ENCODE measurements at regions not wholly inside any gene's neighbourhood (a gene's known extent, or its start where the extent isn't known, plus 50 kb on each side); places are given as distances from the start of the nearest gene placed in this dataset.
"Not testable (repeated sequence)": the region's sequence is repeated elsewhere in the genome, so short reads cannot be mapped to it uniquely, and the experiment has no call there.

GRCh38 chrX:77293331-77293995 lies 153.7 kb upstream of the FGF16 start:
- no peak overlapping the region for H3K9ac ChIP-seq (ENCODE audit: low read depth, low read length)
- H3K9me3 ChIP-seq (ENCODE audit: insufficient read depth, low read depth, low read length): no peaks in the 10 kb centered on the region
- no peak overlapping the region for H3K27ac ChIP-seq (ENCODE audit: low read depth, low read length)
- no peaks in the 10 kb centered on the region for H3K27me3 ChIP-seq (ENCODE audit: insufficient read depth, low read length)
- no peaks in the 10 kb centered on the region for H3K36me3 ChIP-seq (ENCODE audit: insufficient read depth, low read length)
- H3K4me1 ChIP-seq (ENCODE audit: insufficient read depth, low read length): no peaks in the 10 kb centered on the region
- no peak overlapping the region for H3K4me3 ChIP-seq (ENCODE audit: low read length)
- 92% methylated on average over 4 of the region's 4 CpGs for WGBS

GRCh38 chrX:77298296-77298695 lies 148.9 kb upstream of the FGF16 start:
- Histone ChIP-seq H3K4me3 (ENCODE audit: low read length) (no peak overlapping the region), H3K9me3 (ENCODE audit: insufficient read depth, low read depth, low read length) (no peaks in the 10 kb centered on the region), H3K27me3 (ENCODE audit: insufficient read depth, low read length) (no peaks in the 10 kb centered on the region), H3K36me3 (ENCODE audit: insufficient read depth, low read length) (no peaks in the 10 kb centered on the region), H3K4me1 (ENCODE audit: insufficient read depth, low read length) (no peaks in the 10 kb centered on the region), H3K9ac (ENCODE audit: low read depth, low read length) (no peak overlapping the region), H3K27ac (ENCODE audit: low read depth, low read length) (no peak overlapping the region)
- 93% methylated on average over 4 of the region's 5 CpGs for WGBS

GRCh38 chrX:77298790-77299189 lies 148.4 kb upstream of the FGF16 start:
- Histone ChIP-seq H3K9ac (ENCODE audit: low read depth, low read length) (no peak overlapping the region), H3K27ac (ENCODE audit: low read depth, low read length) (no peak overlapping the region), H3K4me1 (ENCODE audit: insufficient read depth, low read length) (no peaks in the 10 kb centered on the region), H3K27me3 (ENCODE audit: insufficient read depth, low read length) (no peaks in the 10 kb centered on the region), H3K9me3 (ENCODE audit: insufficient read depth, low read depth, low read length) (no peaks in the 10 kb centered on the region), H3K36me3 (ENCODE audit: insufficient read depth, low read length) (no peaks in the 10 kb centered on the region), H3K4me3 (ENCODE audit: low read length) (no peak overlapping the region)
- 83% methylated on average over 6 of the region's 6 CpGs for WGBS

GRCh38 chrX:77299549-77299948 lies 147.6 kb upstream of the FGF16 start:
- Histone ChIP-seq H3K9ac (ENCODE audit: low read depth, low read length) (no peak overlapping the region), H3K9me3 (ENCODE audit: insufficient read depth, low read depth, low read length) (no peaks in the 10 kb centered on the region)
- WGBS: 92% methylated on average over 6 of the region's 6 CpGs

GRCh38 chrX:77342004-77342403 lies 105.2 kb upstream of the FGF16 start:
- Histone ChIP-seq H3K9me3 (ENCODE audit: insufficient read depth, low read depth, low read length) (no peaks in the 10 kb centered on the region), H3K4me1 (ENCODE audit: insufficient read depth, low read length) (no peaks in the 10 kb centered on the region), H3K27me3 (ENCODE audit: insufficient read depth, low read length) (no peaks in the 10 kb centered on the region), H3K9ac (ENCODE audit: low read depth, low read length) (no peak overlapping the region), H3K4me3 (ENCODE audit: low read length) (no peak overlapping the region), H3K36me3 (ENCODE audit: insufficient read depth, low read length) (no peaks in the 10 kb centered on the region), H3K27ac (ENCODE audit: low read depth, low read length) (no peak overlapping the region)
- WGBS: 40% methylated on average over 1 of the region's 1 CpG

More at GRCh38 chrX:77299549-77299948, 147.6 kb upstream of the FGF16 start:
- Histone ChIP-seq H3K4me1 (ENCODE audit: insufficient read depth, low read length) (no peaks in the 10 kb centered on the region), H3K36me3 (ENCODE audit: insufficient read depth, low read length) (no peaks in the 10 kb centered on the region), H3K4me3 (ENCODE audit: low read length) (no peak overlapping the region), H3K27me3 (ENCODE audit: insufficient read depth, low read length) (no peaks in the 10 kb centered on the region), H3K27ac (ENCODE audit: low read depth, low read length) (no peak overlapping the region)

GRCh38 chrX:77346859-77347258 lies 100.3 kb upstream of the FGF16 start:
- Histone ChIP-seq H3K36me3 (ENCODE audit: insufficient read depth, low read length) (no peaks in the 10 kb centered on the region), H3K27ac (ENCODE audit: low read depth, low read length) (no peak overlapping the region), H3K4me3 (ENCODE audit: low read length) (no peak overlapping the region), H3K4me1 (ENCODE audit: insufficient read depth, low read length) (no peaks in the 10 kb centered on the region), H3K9ac (ENCODE audit: low read depth, low read length) (no peak overlapping the region), H3K9me3 (ENCODE audit: insufficient read depth, low read depth, low read length) (no peaks in the 10 kb centered on the region), H3K27me3 (ENCODE audit: insufficient read depth, low read length) (no peaks in the 10 kb centered on the region)
- WGBS: 91% methylated on average over 1 of the region's 1 CpG

- Histone ChIP-seq H3K9me3 (ENCODE audit: insufficient read depth, low read depth, low read length) (no peaks in the 10 kb centered on the region), H3K4me3 (ENCODE audit: low read length) (no peak overlapping the region), H3K27ac (ENCODE audit: low read depth, low read length) (no peak overlapping the region), H3K36me3 (ENCODE audit: insufficient read depth, low read length) (no peaks in the 10 kb centered on the region), H3K4me1 (ENCODE audit: insufficient read depth, low read length) (no peaks in the 10 kb centered on the region), H3K27me3 (ENCODE audit: insufficient read depth, low read length) (no peaks in the 10 kb centered on the region), H3K9ac (ENCODE audit: low read depth, low read length) (no peak overlapping the region)
- 50% methylated on average over 5 of the region's 5 CpGs for WGBS
Measured at GRCh38 chrX:77347572-77347971, 99.6 kb upstream of the FGF16 start.

GRCh38 chrX:77389891-77390290 lies 57.3 kb upstream of the FGF16 start:
- H3K4me1 ChIP-seq (ENCODE audit: insufficient read depth, low read length): no peaks in the 10 kb centered on the region
- H3K9me3 ChIP-seq (ENCODE audit: insufficient read depth, low read depth, low read length): no peaks in the 10 kb centered on the region
- H3K9ac ChIP-seq (ENCODE audit: low read depth, low read length): no peak overlapping the region
- no peaks in the 10 kb centered on the region for H3K36me3 ChIP-seq (ENCODE audit: insufficient read depth, low read length)
- 84% methylated on average over 2 of the region's 2 CpGs for WGBS
- H3K4me3 ChIP-seq (ENCODE audit: low read length): no peak overlapping the region
- no peaks in the 10 kb centered on the region for H3K27me3 ChIP-seq (ENCODE audit: insufficient read depth, low read length)
- no peak overlapping the region for H3K27ac ChIP-seq (ENCODE audit: low read depth, low read length)

- H3K4me1 ChIP-seq (ENCODE audit: insufficient read depth, low read length); H3K27ac ChIP-seq (ENCODE audit: low read depth, low read length); H3K36me3 ChIP-seq (ENCODE audit: insufficient read depth, low read length); H3K4me3 ChIP-seq (ENCODE audit: low read length); H3K27me3 ChIP-seq (ENCODE audit: insufficient read depth, low read length); H3K9ac ChIP-seq (ENCODE audit: low read depth, low read length); H3K9me3 ChIP-seq (ENCODE audit: insufficient read depth, low read depth, low read length): not testable (repeated sequence)
- WGBS: 56% methylated on average over 7 of the region's 7 CpGs
Measured at GRCh38 chrX:77390365-77390764, 56.8 kb upstream of the FGF16 start.

GRCh38 chrX:77396781-77397180 lies 50.4 kb upstream of the FGF16 start:
- Histone ChIP-seq H3K4me1 (ENCODE audit: insufficient read depth, low read length) (no peaks in the 10 kb centered on the region), H3K27ac (ENCODE audit: low read depth, low read length) (no peak overlapping the region), H3K4me3 (ENCODE audit: low read length) (no peak overlapping the region), H3K9ac (ENCODE audit: low read depth, low read length) (no peak overlapping the region), H3K27me3 (ENCODE audit: insufficient read depth, low read length) (no peaks in the 10 kb centered on the region), H3K36me3 (ENCODE audit: insufficient read depth, low read length) (no peaks in the 10 kb centered on the region), H3K9me3 (ENCODE audit: insufficient read depth, low read depth, low read length) (no peaks in the 10 kb centered on the region)
- WGBS: no CpG with 5 or more reads among the region's 2 CpGs
